ENCODE measurements at regions not wholly inside any gene's neighbourhood (a gene's known extent, or its start where the extent isn't known, plus 50 kb on each side); places are given as distances from the start of the nearest gene placed in this dataset.
"Not testable (repeated sequence)": the region's sequence is repeated elsewhere in the genome, so short reads cannot be mapped to it uniquely, and the experiment has no call there.

- not testable (repeated sequence) for DNase-seq (ENCODE audit: low read depth)
Measured at GRCh38 chr6:26957399-26958127, 289.9 kb upstream of the PRSS16 start.

GRCh38 chr6:26961236-26961635 lies 286.3 kb upstream of the PRSS16 start:
- DNase-seq (ENCODE audit: low read depth) = not testable (repeated sequence)

- DNase-seq (ENCODE audit: low read depth) = no peak
Measured at GRCh38 chr6:27002447-27002846, 245.1 kb upstream of the PRSS16 start.

GRCh38 chr6:27007020-27007419 lies 240.5 kb upstream of the PRSS16 start:
- no peak for DNase-seq (ENCODE audit: low read depth)

- not testable (repeated sequence) for DNase-seq (ENCODE audit: low read depth)
Measured at GRCh38 chr6:27008613-27009012, 238.9 kb upstream of the PRSS16 start.

GRCh38 chr6:27014053-27014452 lies 233.4 kb upstream of the PRSS16 start:
- DNase-seq (ENCODE audit: low read depth) = not testable (repeated sequence)

- DNase-seq (ENCODE audit: low read depth) = no peak
Measured at GRCh38 chr6:27016689-27017088, 230.8 kb upstream of the PRSS16 start.

- not testable (repeated sequence) for DNase-seq (ENCODE audit: low read depth)
Measured at GRCh38 chr6:27018401-27018800, 229.1 kb upstream of the PRSS16 start.

- peak; percentile 55 for DNase-seq (ENCODE audit: low read depth)
Measured at GRCh38 chr6:27019651-27020552, 227.6 kb upstream of the PRSS16 start.

GRCh38 chr6:27020553-27020880 lies 227.0 kb upstream of the PRSS16 start:
- DNase-seq (ENCODE audit: low read depth) = no peak

GRCh38 chr6:27023664-27024063 lies 223.8 kb upstream of the PRSS16 start:
- no peak for DNase-seq (ENCODE audit: low read depth)

- no peak for DNase-seq (ENCODE audit: low read depth)
Measured at GRCh38 chr6:27025351-27025750, 222.2 kb upstream of the PRSS16 start.

- DNase-seq (ENCODE audit: low read depth) = no peak
Measured at GRCh38 chr6:27026361-27026760, 221.1 kb upstream of the PRSS16 start.

- DNase-seq (ENCODE audit: low read depth) = no peak
Measured at GRCh38 chr6:27031302-27031701, 216.2 kb upstream of the PRSS16 start.

- DNase-seq (ENCODE audit: low read depth) = no peak
Measured at GRCh38 chr6:27038498-27038897, 209.0 kb upstream of the PRSS16 start.

- no peak for DNase-seq (ENCODE audit: low read depth)
Measured at GRCh38 chr6:27040244-27041042, 207.1 kb upstream of the PRSS16 start.

- no peak for DNase-seq (ENCODE audit: low read depth)
Measured at GRCh38 chr6:27043244-27043643, 204.3 kb upstream of the PRSS16 start.

GRCh38 chr6:27045131-27045530 lies 202.4 kb upstream of the PRSS16 start:
- DNase-seq (ENCODE audit: low read depth) = not testable (repeated sequence)

GRCh38 chr6:27047725-27048124 lies 199.8 kb upstream of the PRSS16 start:
- not testable (repeated sequence) for DNase-seq (ENCODE audit: low read depth)

GRCh38 chr6:27049863-27050781 lies 197.4 kb upstream of the PRSS16 start:
- DNase-seq (ENCODE audit: low read depth) = no peak

- DNase-seq (ENCODE audit: low read depth) = not testable (repeated sequence)
Measured at GRCh38 chr6:27052082-27052730, 195.3 kb upstream of the PRSS16 start.

Data from activated T-cell treated with anti-CD3 and anti-CD28 coated beads for 24 hours (primary cell).